Suppressor macrophage (primary cell): ENCODE measurements at regions not wholly inside any gene's neighbourhood (a gene's known extent, or its start where the extent isn't known, plus 50 kb on each side); places are given as distances from the start of the nearest gene placed in this dataset.
"Not testable (repeated sequence)": the region's sequence is repeated elsewhere in the genome, so short reads cannot be mapped to it uniquely, and the experiment has no call there.

ENCODE experiments used
- DNase-seq, 4 experiments: peaks; one replicate each; pipeline ENCODE4 v3.0.0-alpha.2; 2020 to 2022

DNA sequence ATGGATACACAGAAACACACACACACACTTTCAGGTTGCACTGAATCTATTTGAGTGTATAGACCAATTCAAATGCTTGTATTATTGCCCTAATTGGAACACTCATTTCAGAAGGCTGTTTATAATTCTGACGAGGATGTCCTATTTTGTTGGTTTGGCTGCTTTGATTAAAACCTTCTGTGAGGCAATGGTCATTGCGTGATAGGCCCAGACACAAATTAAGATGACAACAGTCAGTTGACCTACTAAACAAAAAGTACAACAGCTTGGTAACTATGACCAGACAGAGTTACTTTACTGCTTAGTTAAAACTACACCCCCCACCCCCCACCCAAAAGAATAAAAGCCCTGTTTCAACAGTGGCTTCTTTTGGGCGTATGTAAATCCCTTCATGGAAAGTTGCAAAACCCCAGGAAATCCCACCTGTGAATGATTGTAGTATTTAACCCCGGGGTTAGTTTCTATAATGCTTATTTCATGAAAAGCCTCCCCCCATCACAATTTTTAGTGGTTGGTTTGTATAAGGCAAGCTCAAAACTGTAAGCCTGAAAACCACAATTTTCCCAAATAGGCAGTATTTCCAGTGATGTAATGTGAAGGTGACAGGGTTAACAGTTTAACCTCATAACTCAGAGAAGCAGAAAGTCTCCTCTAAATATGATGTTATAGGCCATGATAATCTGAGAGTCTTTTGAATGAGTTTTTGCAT, 340.8 kb downstream of the FGF10 start:
- no peak for DNase-seq

DNA sequence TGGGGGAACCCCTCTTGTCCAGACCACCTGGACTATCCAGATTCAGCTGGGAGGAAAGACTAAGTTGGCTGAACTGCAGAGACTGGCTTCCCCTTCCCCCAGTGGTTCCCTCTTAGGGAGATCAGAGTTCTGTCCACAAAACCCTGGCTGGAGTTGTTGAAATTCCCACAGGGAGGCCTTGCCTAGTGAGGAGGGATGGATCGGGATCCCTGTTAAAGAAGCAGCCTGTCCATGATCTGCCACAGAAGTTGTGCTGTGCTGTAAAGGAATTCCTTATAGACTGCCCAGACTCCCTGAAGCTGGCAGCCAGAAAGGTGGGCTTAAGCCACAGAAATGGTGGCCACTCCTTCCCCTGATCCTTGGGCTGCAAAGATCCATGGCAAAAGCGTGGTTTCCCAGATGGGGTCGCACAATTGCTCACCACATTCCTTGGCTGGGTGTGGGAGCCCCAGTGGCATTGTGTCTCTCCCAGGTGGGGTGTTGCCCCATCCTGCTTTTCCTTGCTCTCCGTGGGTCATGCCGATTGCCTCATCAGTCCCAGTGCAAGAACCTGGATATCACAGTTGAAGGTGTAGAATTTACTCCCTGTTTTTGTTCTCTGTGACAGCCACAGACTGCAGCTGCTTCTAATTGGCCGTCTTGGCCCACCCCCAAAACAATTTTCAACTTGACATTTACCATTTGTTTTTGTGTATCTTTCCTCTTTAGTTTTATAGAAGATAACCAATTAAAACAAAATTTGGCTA, 342.4 kb downstream of the FGF10 start:
- DNase-seq: no peak

GRCh38 chr5:44044549-44044948, 344.7 kb downstream of the FGF10 start:
- not testable (repeated sequence) for DNase-seq

- no peak for DNase-seq
These were observed 361.0 kb downstream of the FGF10 start for GRCh38 chr5:44028226-44028625.

- no peak for DNase-seq
These were observed 366.6 kb downstream of the FGF10 start for GRCh38 chr5:44022622-44023021.

- DNase-seq: no peak
These were observed 377.7 kb downstream of the FGF10 start for GRCh38 chr5:44011518-44011917.

DNA sequence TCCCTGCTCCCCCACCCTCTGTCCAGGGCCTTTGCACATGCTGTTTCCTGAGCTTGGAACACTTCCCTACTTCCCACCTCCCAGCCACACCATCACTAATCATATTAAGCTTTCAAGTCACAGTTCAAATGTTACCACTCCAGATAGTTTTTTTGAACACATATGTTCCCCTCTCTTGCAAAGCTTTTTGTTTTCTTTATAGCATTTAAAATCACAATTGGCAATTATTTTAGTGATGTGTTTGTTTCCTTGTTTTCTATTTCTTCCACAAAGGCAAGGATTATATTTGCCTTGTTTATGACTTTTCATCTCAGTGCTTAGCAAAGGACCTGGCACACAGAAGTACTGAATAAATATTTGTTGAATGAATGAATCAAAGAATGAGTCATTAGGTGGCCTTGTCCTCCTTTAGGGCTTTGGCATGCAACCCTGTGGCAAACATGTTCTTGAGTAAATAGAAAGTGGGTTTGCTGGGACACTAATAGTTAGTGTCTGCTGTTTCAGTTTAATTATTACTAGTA, 386.8 kb downstream of the FGF10 start:
- no peak for DNase-seq

- no peak for DNase-seq
These were observed 387.4 kb downstream of the FGF10 start for GRCh38 chr5:44001675-44002380.

DNA sequence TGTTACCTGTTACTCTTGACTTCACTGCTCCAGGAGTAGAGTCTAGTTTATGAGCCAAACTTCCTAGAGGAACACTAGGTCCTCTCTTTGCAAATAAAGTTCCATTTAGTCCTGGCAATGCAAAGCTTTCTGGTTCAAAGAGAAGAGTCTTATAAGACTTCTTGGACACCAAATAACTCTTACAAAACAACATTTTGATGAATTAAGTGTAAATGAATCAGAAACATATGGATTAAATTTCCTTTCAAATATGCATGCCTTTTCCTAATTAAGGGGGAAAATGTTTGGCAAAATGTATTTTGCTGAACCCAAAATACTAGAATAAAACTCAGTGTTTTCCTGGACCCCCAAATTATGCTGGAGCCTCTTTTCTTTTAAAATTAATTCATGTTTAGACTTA, 388.0 kb downstream of the FGF10 start:
- DNase-seq: no peak

DNA sequence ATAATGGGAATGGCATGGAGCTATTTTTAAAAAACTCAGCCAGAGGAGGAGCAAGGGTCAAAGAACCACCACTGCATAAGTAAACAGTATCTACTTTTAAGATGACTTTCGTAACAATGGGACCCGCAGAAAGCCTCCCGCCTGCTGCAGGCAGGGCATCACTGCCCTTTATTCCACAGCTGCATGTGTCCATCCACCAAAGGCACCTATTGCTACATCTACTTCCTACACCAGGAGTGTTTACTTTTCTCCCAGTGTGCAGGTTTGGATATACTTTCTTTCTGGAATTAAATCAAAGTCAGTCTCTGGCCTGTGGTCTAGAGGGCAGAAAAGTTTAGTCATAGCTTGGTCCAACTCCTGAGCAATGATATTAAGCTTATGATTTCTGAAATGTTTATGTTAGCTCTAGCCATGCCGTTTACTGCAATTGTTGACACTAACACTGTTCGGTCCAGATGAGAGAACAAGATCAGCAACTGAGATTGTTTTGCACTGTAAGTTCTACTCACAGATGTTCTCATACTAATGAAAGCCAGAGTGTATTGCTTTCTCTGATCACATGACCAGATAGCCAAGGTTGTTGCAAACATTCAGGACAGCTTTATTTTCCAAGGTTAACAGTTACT, 391.5 kb downstream of the FGF10 start:
- no peak for DNase-seq

DNA sequence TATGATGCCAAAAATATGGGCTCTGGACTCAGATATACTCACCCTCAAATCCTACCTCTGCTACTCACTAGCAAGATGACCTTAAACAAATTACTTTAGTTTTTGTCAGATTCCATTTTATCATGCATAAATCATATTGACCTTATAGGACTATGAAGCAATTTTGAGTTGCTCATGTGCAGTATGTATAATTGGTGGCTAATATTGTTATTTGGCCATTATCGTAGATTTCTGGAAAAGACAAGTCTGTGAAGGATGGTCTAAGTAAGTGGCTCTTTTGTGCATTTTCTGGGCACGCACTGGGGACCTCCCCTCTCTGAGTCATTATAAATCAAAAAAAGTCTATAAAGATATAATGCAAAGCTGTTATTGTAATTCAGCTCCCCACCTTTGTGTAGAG, 393.0 kb downstream of the FGF10 start:
- no peak for DNase-seq

DNA sequence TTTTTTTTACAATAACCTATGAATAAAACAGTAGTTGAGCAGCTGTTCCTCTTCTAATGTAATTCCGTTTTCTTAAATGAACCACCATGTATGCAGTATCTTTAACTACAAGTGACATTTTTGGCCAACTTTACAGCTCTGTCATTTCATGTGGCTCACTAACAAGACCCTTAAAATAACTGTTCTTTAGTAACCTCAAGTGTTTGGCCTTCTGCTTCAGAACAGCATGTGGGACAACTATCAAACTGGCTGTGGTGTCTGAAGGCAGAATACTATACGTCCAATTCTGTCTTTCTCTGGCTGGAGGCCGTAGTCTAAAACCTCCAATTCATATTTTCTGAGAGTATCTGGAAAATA, 391.4 kb downstream of the NNT start:
- no peak for DNase-seq

DNA sequence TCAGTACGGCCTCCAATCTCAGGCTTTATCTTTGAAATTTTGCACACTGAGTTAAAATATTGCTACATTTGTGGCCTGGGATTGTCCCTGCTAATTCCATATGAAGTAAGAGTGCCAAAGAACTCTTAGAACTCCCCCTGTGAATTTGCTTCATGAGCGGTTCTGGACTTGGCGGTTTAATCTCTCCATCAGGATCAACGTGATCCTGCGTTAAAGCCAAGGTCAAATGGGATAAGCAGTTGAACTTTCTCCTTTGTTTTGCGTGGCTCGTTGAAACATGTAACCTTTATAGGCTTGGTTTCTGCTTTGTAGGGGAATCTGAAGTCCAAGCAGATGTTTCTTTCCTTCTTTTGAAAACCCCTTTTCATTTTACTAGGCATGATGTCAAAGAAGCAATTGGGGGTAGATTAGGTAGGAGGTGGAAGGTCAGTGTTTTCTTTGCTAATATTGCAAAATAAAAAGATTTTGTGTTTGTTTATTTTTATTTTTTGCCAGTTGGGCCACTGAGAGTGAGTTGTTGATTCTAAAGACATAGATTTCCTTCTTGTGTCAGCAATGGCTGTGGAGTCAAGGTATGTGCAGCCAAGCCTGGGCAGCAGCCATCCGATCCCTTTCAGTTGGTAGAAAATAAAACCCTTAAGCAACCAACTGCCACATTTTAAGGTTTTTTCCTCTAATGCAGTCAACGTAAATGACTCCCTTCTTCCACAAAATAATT, 390.8 kb downstream of the NNT start:
- DNase-seq: no peak

GRCh38 chr5:43985411-43985810, 382.4 kb downstream of the NNT start:
- no peak for DNase-seq

DNA sequence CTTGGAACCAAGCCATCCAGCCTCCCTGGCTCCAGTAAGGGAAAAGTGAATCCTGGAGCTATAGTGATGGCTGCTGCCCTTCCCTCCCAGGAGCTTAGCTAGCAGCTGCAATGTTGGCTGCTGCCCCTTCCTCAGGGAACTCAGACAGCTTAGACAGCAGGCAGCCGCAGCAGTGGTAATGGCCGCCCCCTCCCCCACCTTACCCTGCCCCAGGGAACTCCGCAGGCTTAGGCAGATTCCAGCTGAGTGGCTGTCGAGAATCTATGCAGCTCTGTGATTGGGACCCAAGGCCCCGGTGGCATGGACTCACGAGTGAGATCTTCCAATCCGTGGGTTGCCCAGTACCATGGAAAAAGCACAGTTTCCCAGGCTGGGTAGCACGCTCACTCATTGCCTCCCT, 378.6 kb downstream of the NNT start:
- no peak for DNase-seq

- DNase-seq: no peak
These were observed 370.9 kb downstream of the NNT start for GRCh38 chr5:43973908-43974307.

DNA sequence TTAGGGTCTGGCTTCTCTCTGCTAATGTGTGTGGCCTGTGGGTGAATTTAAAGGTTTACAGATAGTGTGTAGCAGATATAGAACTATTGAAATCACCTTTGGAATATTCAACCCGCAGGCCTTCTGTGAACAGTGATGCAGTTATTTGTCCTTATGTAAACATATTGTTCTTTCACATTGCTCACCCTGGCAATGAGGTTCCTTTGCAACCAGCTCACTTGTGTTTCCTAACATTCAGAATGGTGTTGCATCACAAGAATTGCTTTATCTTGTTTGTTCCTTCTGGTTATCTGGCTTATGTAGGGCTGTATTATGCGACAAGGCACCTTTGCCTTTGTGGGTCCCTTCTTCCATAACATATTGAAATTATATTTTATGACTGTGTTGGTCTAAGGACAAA, 370.3 kb downstream of the NNT start:
- DNase-seq: no peak

DNA sequence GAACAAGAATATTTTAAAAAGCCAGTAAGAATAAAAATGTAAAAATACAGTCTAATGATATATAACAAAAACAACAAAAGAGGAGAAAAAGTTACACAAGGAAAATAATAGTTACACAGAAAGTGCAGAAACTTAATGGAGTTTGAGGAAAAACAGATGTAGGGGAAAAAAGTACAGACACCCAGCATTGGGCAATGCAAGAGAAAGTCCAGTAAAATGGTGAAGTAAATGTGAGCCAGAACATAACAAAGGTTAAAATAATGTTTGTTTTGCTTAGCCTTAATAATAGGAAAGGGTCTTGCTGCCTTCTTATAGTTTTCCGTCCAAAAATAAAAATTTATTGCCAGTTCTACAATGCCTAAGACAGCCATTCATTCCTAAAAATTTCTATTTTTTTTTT, 364.2 kb downstream of the NNT start:
- DNase-seq: no peak

GRCh38 chr5:43959144-43959543, 356.2 kb downstream of the NNT start:
- no peak for DNase-seq

GRCh38 chr5:43947935-43948334, 345.0 kb downstream of the NNT start:
- no peak for DNase-seq

DNA sequence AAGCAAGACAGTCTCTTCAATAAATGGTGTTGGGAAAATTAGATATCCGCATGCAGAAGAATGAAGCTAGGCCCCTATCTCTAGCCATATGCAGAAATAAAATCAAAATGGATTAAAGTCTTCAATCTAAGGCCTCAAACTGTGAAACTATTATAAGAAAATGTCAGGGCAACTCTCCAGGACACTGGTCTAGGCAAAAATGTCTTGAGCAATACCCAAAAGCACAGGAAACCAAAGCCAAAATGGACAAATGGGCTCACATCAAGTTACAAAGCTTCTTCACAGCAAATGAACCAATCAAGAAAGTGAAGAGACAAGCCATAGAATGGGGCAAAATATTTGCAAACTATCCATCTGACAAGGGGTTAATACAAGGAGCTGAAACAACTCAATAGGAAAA, 338.8 kb downstream of the NNT start:
- no peak for DNase-seq

GRCh38 chr5:43940562-43940961, 337.6 kb downstream of the NNT start:
- DNase-seq: no peak

DNA sequence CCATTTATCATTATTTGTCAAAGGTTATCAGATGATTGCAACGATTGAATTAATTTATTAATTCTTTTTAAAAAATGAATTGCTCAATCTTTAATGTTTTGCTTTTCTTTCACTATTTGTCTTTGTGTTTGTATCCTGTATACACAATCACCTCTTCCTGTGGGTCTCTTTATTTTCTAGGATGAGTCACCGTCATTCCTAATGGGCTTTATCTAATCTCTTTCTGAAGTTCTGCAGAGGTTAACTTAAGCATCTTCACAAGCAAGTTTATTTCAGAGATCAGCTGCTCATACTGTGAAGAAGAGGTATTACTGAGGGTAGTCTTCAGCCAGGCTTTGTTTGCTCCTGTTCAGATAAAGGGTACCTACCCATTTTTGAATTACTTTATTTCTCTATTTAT, 323.9 kb downstream of the NNT start:
- no peak for DNase-seq
